ENCODE measurements at regions not wholly inside any gene's neighbourhood (a gene's known extent, or its start where the extent isn't known, plus 50 kb on each side); places are given as distances from the start of the nearest gene placed in this dataset.

- FAIRE-seq (no peak), DNase-seq (ENCODE audit: low read depth, low spot score) (no peak)
- H3K27ac ChIP-seq (ENCODE audit: insufficient read depth, low read depth, low read length) = no peak overlapping the region
- H3K27me3 ChIP-seq (ENCODE audit: control insufficient read depth in 2 of 2, insufficient read depth in 2 of 2, low read length in 2 of 2) = peaks cover 0 to 2% of the 10 kb centered on the region in 2 experiments
- H3K9me3 ChIP-seq (replicated peaks; ENCODE audit: control insufficient read depth, insufficient read depth, low read length) = no peaks in the 10 kb centered on the region
- H3K9ac ChIP-seq (replicated peaks; ENCODE audit: extremely low read depth, insufficient read depth, low read length) = no peak overlapping the region
- H4K20me1 ChIP-seq (replicated peaks; ENCODE audit: control insufficient read depth, extremely low read depth, insufficient read depth, low read length) = no peaks in the 10 kb centered on the region
- no peak overlapping the region for H2AFZ ChIP-seq (ENCODE audit: low read depth, low read length)
- POLR2A ChIA-PET = no interaction called here
- H3K36me3 ChIP-seq (ENCODE audit: control insufficient read depth in 2 of 2, extremely low read depth in 1 of 2, insufficient read depth in 2 of 2, low read length in 2 of 2) = no peaks in the 10 kb centered on the region
- H3K4me3 ChIP-seq (replicated peaks in 1 of 3; ENCODE audit: insufficient read depth in 1 of 3, low read depth in 1 of 3, low read length in 3 of 3) = no peak overlapping the region
- TF ChIP-seq CTCF (IDR thresholded peaks at IDR 0.05; ENCODE audit: extremely low read depth in 1 of 2, insufficient read depth in 1 of 2, low read depth in 1 of 2, low read length in 2 of 2) = no peak
- no peak for TF ChIP-seq POLR2A (IDR thresholded peaks at IDR 0.05; ENCODE audit: low read depth, low read length)
- TF ChIP-seq MAX (IDR thresholded peaks at IDR 0.05; ENCODE audit: insufficient read depth, insufficient read length) = no peak
- TF ChIP-seq JUN (IDR thresholded peaks at IDR 0.05; ENCODE audit: borderline replicate concordance, insufficient read depth, insufficient read length, low read depth) = no peak
- no peak for TF ChIP-seq GATA2 (IDR thresholded peaks at IDR 0.05; ENCODE audit: insufficient read depth, insufficient read length, low read depth, low read length)
- no peak for TF ChIP-seq POLR2AphosphoS5 (IDR thresholded peaks at IDR 0.05; ENCODE audit: insufficient read depth, low read depth, low read length)
- TF ChIP-seq FOS (IDR thresholded peaks at IDR 0.05; ENCODE audit: borderline replicate concordance, insufficient read depth, low read length) = no peak
- no peak for TF ChIP-seq EZH2 (IDR thresholded peaks at IDR 0.05; ENCODE audit: borderline replicate concordance, low read depth, low read length, severe bottlenecking)
- TF ChIP-seq MYC (IDR thresholded peaks at IDR 0.05; ENCODE audit: low read depth, low read length) = no peak
- H3K9me1 ChIP-seq (replicated peaks; ENCODE audit: control insufficient read depth, extremely low read depth, insufficient read depth, low read length) = no peaks in the 10 kb centered on the region
- no peaks in the 10 kb centered on the region for H3K79me2 ChIP-seq (ENCODE audit: control insufficient read depth, insufficient read depth, low read length)
- no TSS peak for BruUV-seq (replicated peaks)
- dilution Hi-C loops (cut with MboI; ENCODE audit: extremely low pct_ligation_motif_present, low sequenced_read_pairs) = no loop called here
- no peak overlapping the region for H3K4me2 ChIP-seq (ENCODE audit: insufficient read depth, low read length)
- intact Hi-C loops (cut with micrococcal nuclease) = no loop called here
- no peaks in the 10 kb centered on the region for H3K4me1 ChIP-seq (ENCODE audit: control insufficient read depth, extremely low read depth, insufficient read depth, low read length)
- CTCF ChIA-PET = interaction anchor here (1.5 kb wide), 1 partner anchor 39 kb away, joined by 3 read pairs; no protein-coding TSS in a partner anchor
Observed at GRCh38 chr15:96553006-96553405, 222.5 kb downstream of the NR2F2 start.

Measured in endothelial cell of umbilical vein (primary cell).